GM12873 (cell line): ENCODE measurements at regions not wholly inside any gene's neighbourhood (a gene's known extent, or its start where the extent isn't known, plus 50 kb on each side); places are given as distances from the start of the nearest gene placed in this dataset.

Experiments used
- TF ChIP-seq, protein P1 (sequence below): IDR thresholded peaks from 2 replicates; pipeline ENCODE4 v1.5.1; 2012; ENCODE audit warnings: low read depth, mild to moderate bottlenecking, moderate library complexity, low read length, control low read depth; ENCODE audit not compliant: insufficient read depth; ENCODE audit errors: missing control alignments

DNA sequence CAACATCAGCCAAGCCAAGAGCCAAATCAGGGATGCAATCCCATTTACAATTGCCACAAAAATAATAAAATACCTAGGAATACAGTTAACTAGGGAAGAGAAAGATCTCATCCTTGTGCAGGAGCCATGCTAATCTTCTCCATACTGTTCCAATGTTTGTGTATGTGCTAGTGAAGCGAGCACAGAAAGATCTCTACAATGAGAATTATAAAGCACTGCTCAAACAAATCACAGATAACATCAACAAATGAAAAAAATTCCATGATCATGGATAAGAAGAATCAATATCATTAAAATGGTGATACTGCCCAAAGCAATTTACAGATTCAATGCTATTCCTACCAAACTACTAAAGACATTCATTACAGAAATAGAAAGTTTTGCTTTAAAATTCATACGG is 215.6 kb downstream of the FOXG1 start:
- TF ChIP-seq, protein P1, sequence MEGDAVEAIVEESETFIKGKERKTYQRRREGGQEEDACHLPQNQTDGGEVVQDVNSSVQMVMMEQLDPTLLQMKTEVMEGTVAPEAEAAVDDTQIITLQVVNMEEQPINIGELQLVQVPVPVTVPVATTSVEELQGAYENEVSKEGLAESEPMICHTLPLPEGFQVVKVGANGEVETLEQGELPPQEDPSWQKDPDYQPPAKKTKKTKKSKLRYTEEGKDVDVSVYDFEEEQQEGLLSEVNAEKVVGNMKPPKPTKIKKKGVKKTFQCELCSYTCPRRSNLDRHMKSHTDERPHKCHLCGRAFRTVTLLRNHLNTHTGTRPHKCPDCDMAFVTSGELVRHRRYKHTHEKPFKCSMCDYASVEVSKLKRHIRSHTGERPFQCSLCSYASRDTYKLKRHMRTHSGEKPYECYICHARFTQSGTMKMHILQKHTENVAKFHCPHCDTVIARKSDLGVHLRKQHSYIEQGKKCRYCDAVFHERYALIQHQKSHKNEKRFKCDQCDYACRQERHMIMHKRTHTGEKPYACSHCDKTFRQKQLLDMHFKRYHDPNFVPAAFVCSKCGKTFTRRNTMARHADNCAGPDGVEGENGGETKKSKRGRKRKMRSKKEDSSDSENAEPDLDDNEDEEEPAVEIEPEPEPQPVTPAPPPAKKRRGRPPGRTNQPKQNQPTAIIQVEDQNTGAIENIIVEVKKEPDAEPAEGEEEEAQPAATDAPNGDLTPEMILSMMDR: no peak

DNA sequence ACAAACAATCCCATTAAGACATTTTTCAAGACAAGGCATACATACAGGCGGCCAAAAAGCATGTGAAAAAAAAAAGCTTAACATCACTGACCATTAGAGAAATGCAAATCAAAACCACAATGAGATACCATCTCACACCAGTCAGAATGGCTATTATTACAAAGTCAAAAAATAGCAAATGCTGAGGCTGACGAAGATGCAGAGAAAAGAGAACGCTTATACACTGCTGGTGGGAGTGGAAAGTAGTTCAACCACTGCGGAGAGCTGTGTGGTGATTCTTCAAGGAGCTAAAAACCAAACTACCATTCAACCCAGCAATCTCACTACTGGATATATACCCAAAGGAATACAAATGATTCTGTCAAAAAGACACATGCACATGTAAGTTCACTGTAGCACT is 216.7 kb downstream of the FOXG1 start:
- TF ChIP-seq, protein P1: no peak

DNA sequence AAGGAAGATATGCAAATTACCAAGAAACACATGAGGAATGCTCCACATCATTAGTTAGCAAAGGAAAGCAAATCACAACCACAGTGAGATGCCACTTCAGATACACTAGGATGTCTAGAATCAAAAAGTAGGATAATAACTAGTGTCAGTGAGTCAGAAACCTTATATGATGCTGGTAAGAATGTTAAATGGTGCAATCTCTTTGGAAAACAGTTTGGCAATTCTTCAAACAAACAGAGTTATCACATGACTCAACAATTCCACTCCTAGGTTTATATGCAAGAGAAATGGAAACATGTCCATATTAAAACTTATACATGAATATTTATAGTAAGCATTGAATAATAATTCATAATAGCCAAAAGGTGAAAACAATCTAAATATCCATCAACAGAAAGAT is 220.9 kb downstream of the FOXG1 start:
- TF ChIP-seq, protein P1: no peak

DNA sequence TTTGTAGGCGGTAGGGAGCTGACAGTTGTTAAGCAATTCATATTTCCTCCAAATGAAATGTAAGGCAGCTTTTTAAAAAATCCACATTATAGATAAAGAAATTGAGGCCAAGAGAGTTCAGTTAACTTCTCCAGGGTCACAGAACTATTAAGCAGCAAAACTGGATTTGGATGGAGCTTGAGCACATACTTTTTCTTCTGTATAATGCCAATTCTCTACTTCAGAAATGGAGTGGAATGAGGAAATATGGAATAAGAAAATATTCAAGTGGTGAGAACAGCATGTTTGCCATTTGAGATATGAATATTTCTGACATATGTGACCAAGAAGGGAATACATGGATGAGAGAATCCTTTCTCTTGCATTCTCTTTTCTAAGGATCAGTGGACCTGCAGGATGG is 233.1 kb downstream of the FOXG1 start:
- TF ChIP-seq, protein P1: no peak

DNA sequence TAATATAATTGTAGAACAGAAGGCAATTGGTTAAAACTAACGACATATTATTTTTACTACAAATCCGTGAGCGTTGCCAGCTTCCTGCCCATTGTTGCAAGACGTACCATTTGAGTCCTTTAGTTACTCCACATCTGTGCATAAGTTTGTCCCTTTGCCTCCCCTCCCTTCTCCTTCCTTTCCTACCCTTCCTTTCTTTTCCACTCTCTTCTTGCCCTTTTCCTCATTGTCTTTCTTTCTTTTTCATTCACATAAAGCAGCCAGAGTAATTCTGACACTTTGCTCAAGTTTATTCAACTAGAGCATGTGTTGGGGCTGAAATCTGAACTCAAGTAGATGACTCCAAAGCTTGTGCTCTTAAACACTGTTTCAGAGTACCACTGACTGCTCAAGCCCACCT is 239.1 kb downstream of the FOXG1 start:
- TF ChIP-seq, protein P1: no peak

DNA sequence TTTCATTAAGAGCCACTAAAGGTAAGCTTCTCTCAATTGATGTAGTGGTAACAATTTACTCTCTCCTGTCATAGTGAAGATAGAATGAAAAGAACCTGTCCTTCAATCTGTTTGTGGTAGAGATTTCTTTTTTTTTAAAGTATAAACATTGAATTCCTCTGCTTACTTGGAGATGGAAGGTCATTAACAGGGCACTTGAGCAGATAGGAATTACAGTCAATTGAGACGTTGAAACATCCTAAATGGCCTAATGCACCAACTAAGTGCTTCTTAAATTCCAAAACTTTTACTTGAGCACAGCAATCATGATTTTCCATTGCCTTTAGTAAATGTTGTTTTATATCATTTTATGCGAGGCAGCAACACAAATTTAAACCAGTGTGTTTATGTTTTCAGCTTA is 241.4 kb downstream of the FOXG1 start:
- TF ChIP-seq, protein P1: no peak

DNA sequence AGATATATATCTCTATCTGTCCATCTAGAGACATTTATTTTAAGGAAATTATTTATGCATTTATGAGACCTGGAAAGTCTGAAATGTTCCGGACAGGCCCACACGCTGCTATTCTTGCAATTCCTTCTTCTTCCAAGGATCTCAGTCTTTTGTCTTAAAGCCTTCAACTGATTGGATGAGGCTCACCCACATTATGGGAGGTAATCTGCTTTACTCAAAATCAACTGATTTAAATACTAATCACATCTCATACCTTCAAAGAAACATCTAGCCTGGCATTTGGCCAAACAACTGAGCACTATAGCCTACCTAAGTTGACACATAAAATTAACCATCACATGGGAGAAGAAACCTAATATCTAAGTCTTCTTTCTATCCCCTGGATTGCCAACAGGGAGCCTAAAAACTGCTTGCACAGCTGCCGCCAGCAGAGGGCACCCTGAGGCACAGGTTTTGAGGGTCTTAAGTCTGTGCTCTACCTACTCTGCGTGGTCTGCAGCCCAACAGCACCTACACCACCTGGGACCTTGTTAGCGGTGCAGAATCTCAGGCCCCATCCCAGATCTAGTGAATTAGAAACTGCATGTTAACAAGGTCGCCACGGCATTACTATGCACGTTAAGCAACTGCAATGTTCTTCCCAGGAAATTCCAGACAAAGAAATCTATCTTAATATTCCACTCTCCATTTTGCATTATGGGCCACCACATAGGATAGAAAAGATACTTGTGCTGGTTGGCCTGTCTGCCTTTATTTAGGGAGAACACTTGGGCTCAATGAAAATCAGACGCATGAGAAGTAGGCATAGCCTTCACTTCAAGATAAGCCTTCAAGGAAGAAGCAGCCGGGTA is 249.7 kb downstream of the FOXG1 start:
- TF ChIP-seq, protein P1: peak; percentile 69
